WTC11 (cell line): ENCODE measurements at regions not wholly inside any gene's neighbourhood (a gene's known extent, or its start where the extent isn't known, plus 50 kb on each side); places are given as distances from the start of the nearest gene placed in this dataset.
"Not testable (repeated sequence)": the region's sequence is repeated elsewhere in the genome, so short reads cannot be mapped to it uniquely, and the experiment has no call there.

Experiments used
- ATAC-seq: fragments of 200-7000 bp; cut with Tn5 transposase; 2 replicates; pipeline ENCODE4 v1.10.0; 2021; ENCODE audit warnings: mild to moderate bottlenecking, moderate library complexity
- CTCF ChIA-PET: fragments of 300-600 bp; sonication (Branson Sonifier 250); formaldehyde crosslinking; loops from one replicate; lab custom pipeline; 2021; ENCODE audit warnings: antibody characterized with exemption; lab: Charles Lee
- POLR2A ChIA-PET: fragments of 350-600 bp; sonication (Branson Sonifier 250); formaldehyde crosslinking; loops from one replicate; lab custom pipeline; 2021; ENCODE audit warnings: antibody characterized with exemption; lab: Charles Lee
- DNase-seq: peaks from one replicate; pipeline ENCODE4 v3.0.0; 2021; ENCODE audit warnings: low spot score
- H3K27ac Mint-ChIP-seq: 2 replicates; pipeline ENCODE4 v1.8.0; 2021; ENCODE audit warnings: mixed read lengths
- H3K27me3 Mint-ChIP-seq: 2 replicates; pipeline ENCODE4 v1.8.0; 2021; ENCODE audit warnings: low read depth, mild to moderate bottlenecking, moderate library complexity, mixed read lengths
- H3K36me3 Mint-ChIP-seq: 2 replicates; pipeline ENCODE4 v1.8.0; 2021; ENCODE audit warnings: mixed read lengths
- H3K4me1 Mint-ChIP-seq: 2 replicates; pipeline ENCODE4 v1.8.0; 2022; ENCODE audit warnings: mixed read lengths
- H3K4me3 Mint-ChIP-seq: 2 replicates; pipeline ENCODE4 v1.8.0; 2021; ENCODE audit warnings: mild to moderate bottlenecking, moderate library complexity, mixed read lengths
- H3K9me3 Mint-ChIP-seq: 2 replicates; pipeline ENCODE4 v1.8.0; 2021; ENCODE audit warnings: mixed read lengths
- AFF4 ChIP-seq: sonication (generic); formaldehyde crosslinking; IDR thresholded peaks from 2 replicates; pipeline ENCODE4 v1.8.1; 2023; ENCODE audit warnings: mild to moderate bottlenecking, missing genetic modification reagents, borderline replicate concordance
- ATF1 ChIP-seq: sonication (generic); formaldehyde crosslinking; IDR thresholded peaks from 2 replicates; pipeline ENCODE4 v1.8.1; 2023; ENCODE audit warnings: mild to moderate bottlenecking, moderate library complexity, missing genetic modification reagents
- CREB1 ChIP-seq: sonication (generic); formaldehyde crosslinking; IDR thresholded peaks from 2 replicates; pipeline ENCODE4 v1.8.0; 2023; ENCODE audit warnings: mild to moderate bottlenecking, missing genetic modification reagents
- CTCF ChIP-seq: fragments of 200-600 bp; IDR thresholded peaks from 2 replicates; pipeline ENCODE4 v1.8.0; 2022; ENCODE audit warnings: antibody characterized with exemption
- FOXJ3 ChIP-seq: sonication (generic); formaldehyde crosslinking; IDR thresholded peaks from 2 replicates; pipeline ENCODE4 v1.9.0; 2021; ENCODE audit warnings: missing genetic modification reagents, mild to moderate bottlenecking, borderline replicate concordance
- NR1H2 ChIP-seq: sonication (generic); formaldehyde crosslinking; IDR thresholded peaks from 2 replicates; pipeline ENCODE4 v1.9.0; 2021; ENCODE audit warnings: mild to moderate bottlenecking, moderate library complexity, missing genetic modification reagents
- RORB ChIP-seq: fragments of 250-450 bp; sonication (Bioruptor Pico); IDR thresholded peaks from 2 replicates; pipeline ENCODE4 v1.9.0; 2021; ENCODE audit warnings: mild to moderate bottlenecking
- SMAD4 ChIP-seq: sonication (generic); formaldehyde crosslinking; IDR thresholded peaks from 2 replicates; pipeline ENCODE4 v1.8.0; 2022; ENCODE audit warnings: mild to moderate bottlenecking, missing genetic modification reagents
- SOX15 ChIP-seq: fragments of 250-450 bp; sonication (Bioruptor Pico); IDR thresholded peaks from 2 replicates; pipeline ENCODE4 v1.9.0; 2021; ENCODE audit warnings: mild to moderate bottlenecking
- TEAD4 ChIP-seq: sonication (generic); formaldehyde crosslinking; IDR thresholded peaks from 2 replicates; pipeline ENCODE4 v1.8.0; 2022; ENCODE audit warnings: mild to moderate bottlenecking, missing genetic modification reagents
- ZNF232 ChIP-seq: sonication (generic); formaldehyde crosslinking; IDR thresholded peaks from 2 replicates; pipeline ENCODE4 v1.8.0; 2022; ENCODE audit warnings: mild to moderate bottlenecking, missing genetic modification reagents
- ZNF416 ChIP-seq: fragments of 250-450 bp; sonication (Bioruptor Pico); IDR thresholded peaks from 2 replicates; pipeline ENCODE4 v1.9.0; 2021; ENCODE audit warnings: mild to moderate bottlenecking, inconsistent platforms
- ZNF512 ChIP-seq: sonication (generic); formaldehyde crosslinking; IDR thresholded peaks from 2 replicates; pipeline ENCODE4 v1.8.1; 2022; ENCODE audit warnings: missing genetic modification reagents, borderline replicate concordance
- TF ChIP-seq, protein P1 (sequence below): sonication (generic); formaldehyde crosslinking; IDR thresholded peaks from 2 replicates; pipeline ENCODE4 v1.8.1; 2023; ENCODE audit warnings: mild to moderate bottlenecking, missing genetic modification reagents
- TF ChIP-seq, protein P2 (sequence below): sonication (generic); formaldehyde crosslinking; IDR thresholded peaks from 2 replicates; pipeline ENCODE4 v1.8.1; 2023; ENCODE audit warnings: mild to moderate bottlenecking, moderate library complexity, missing genetic modification reagents
- TF ChIP-seq, protein P3 (sequence below): fragments of 250-450 bp; sonication (Bioruptor Pico); IDR thresholded peaks from 2 replicates; pipeline ENCODE4 v2.1.2; 2022; ENCODE audit warnings: mild to moderate bottlenecking, moderate library complexity
- TF ChIP-seq, protein P4 (sequence below): sonication (generic); formaldehyde crosslinking; IDR thresholded peaks from 2 replicates; pipeline ENCODE4 v1.8.1; 2023; ENCODE audit warnings: mild to moderate bottlenecking, missing genetic modification reagents, moderate library complexity

DNA sequence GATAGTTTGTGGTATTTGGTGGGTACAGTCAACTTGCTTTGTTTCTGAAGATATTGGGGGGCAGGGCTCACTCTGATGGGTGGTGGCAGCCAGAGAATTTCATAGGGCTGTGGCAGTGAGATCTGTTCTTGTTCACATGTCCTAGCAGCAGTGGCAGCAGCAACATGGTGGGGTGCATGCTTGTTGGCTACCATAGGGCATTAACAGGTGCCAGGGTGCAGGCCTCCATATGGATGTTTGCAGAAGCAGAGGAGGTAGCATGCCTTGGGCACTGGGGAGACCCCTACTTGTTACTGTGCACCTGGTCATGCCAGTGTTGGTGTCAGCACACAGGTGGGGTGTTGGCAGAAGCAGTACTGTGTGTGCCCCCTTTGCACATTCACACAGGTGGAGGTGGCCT, 96.3 kb upstream of the ZC4H2 start (continued):
- TF ChIP-seq ZNF512 (CRISPR knock-in tag) (no peak), AFF4 (CRISPR knock-in tag) (no peak), SOX15 (no peak), TEAD4 (CRISPR knock-in tag) (no peak), ZNF416 (CRISPR knock-in tag) (no peak), NR1H2 (CRISPR knock-in tag) (no peak), ZNF232 (CRISPR knock-in tag) (no peak), RORB (no peak), CREB1 (no peak)
- TF ChIP-seq, protein P1, sequence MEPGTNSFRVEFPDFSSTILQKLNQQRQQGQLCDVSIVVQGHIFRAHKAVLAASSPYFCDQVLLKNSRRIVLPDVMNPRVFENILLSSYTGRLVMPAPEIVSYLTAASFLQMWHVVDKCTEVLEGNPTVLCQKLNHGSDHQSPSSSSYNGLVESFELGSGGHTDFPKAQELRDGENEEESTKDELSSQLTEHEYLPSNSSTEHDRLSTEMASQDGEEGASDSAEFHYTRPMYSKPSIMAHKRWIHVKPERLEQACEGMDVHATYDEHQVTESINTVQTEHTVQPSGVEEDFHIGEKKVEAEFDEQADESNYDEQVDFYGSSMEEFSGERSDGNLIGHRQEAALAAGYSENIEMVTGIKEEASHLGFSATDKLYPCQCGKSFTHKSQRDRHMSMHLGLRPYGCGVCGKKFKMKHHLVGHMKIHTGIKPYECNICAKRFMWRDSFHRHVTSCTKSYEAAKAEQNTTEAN (CRISPR knock-in tag) = no peak
- TF ChIP-seq, protein P2, sequence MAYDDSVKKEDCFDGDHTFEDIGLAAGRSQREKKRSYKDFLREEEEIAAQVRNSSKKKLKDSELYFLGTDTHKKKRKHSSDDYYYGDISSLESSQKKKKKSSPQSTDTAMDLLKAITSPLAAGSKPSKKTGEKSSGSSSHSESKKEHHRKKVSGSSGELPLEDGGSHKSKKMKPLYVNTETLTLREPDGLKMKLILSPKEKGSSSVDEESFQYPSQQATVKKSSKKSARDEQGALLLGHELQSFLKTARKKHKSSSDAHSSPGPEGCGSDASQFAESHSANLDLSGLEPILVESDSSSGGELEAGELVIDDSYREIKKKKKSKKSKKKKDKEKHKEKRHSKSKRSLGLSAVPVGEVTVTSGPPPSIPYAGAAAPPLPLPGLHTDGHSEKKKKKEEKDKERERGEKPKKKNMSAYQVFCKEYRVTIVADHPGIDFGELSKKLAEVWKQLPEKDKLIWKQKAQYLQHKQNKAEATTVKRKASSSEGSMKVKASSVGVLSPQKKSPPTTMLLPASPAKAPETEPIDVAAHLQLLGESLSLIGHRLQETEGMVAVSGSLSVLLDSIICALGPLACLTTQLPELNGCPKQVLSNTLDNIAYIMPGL (CRISPR knock-in tag) = no peak
- TF ChIP-seq, protein P3, sequence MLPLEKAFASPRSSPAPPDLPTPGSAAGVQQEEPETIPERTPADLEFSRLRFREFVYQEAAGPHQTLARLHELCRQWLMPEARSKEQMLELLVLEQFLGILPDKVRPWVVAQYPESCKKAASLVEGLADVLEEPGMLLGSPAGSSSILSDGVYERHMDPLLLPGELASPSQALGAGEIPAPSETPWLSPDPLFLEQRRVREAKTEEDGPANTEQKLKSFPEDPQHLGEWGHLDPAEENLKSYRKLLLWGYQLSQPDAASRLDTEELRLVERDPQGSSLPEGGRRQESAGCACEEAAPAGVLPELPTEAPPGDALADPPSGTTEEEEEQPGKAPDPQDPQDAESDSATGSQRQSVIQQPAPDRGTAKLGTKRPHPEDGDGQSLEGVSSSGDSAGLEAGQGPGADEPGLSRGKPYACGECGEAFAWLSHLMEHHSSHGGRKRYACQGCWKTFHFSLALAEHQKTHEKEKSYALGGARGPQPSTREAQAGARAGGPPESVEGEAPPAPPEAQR = no peak

DNA sequence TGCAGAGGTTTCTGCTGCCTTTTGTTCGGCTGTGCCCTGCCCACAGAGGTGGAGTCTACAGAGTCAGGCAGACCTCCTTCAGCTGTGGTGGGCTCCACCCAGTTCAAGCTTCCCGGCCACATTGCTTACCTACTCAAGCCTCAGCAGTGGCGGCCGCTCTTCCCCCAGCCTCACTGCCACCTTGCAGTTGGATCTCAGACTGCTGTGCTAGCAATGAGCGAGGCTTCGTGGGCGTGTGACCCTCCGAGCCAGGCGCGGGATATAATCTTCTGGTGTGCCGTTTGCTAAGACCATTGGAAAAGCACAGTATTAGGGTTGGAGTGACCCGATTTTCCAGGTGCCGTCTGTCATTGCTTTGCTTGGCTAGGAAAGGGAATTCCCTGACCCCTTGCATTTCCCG, 82.4 kb upstream of the ZC4H2 start:
- H3K27me3 Mint-ChIP-seq, H3K4me1 Mint-ChIP-seq, ATAC-seq, DNase-seq, CTCF ChIA-PET, H3K27ac Mint-ChIP-seq, POLR2A ChIA-PET, H3K4me3 Mint-ChIP-seq: not testable (repeated sequence)
- peaks cover 37% of the 10 kb centered on the region for H3K9me3 Mint-ChIP-seq
- H3K36me3 Mint-ChIP-seq = peaks cover 44% of the 10 kb centered on the region

- CTCF ChIA-PET = no interaction called here
- TF ChIP-seq FOXJ3 = no peak
- TF ChIP-seq, protein P4, sequence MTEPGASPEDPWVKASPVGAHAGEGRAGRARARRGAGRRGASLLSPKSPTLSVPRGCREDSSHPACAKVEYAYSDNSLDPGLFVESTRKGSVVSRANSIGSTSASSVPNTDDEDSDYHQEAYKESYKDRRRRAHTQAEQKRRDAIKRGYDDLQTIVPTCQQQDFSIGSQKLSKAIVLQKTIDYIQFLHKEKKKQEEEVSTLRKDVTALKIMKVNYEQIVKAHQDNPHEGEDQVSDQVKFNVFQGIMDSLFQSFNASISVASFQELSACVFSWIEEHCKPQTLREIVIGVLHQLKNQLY (CRISPR knock-in tag) = no peak
- TF ChIP-seq SMAD4 (CRISPR knock-in tag) = no peak
- no peak for TF ChIP-seq ATF1 (CRISPR knock-in tag)
- TF ChIP-seq CTCF = no peak
- no peak for TF ChIP-seq NR1H2 (CRISPR knock-in tag)
- TF ChIP-seq ZNF416 (CRISPR knock-in tag) = no peak
Observed at GRCh38 chrX:65045001-65045400, 68.8 kb upstream of the ZC4H2 start.

More at GRCh38 chrX:65045001-65045400, 68.8 kb upstream of the ZC4H2 start:
- peaks cover 17% of the 10 kb centered on the region for H3K36me3 Mint-ChIP-seq
- H3K4me3 Mint-ChIP-seq = no peak overlapping the region
- no peak overlapping the region for H3K27ac Mint-ChIP-seq
- ATAC-seq (no peak), DNase-seq (no peak)
- H3K27me3 Mint-ChIP-seq = no peaks in the 10 kb centered on the region
- peaks cover 41% of the 10 kb centered on the region for H3K9me3 Mint-ChIP-seq
- POLR2A ChIA-PET = no interaction called here
- no peaks in the 10 kb centered on the region for H3K4me1 Mint-ChIP-seq
